NCI-H345 treated with DMSO at 0.1 percent for 48 hours (cell line): ENCODE measurements at regions not wholly inside any gene's neighbourhood (a gene's known extent, or its start where the extent isn't known, plus 50 kb on each side); places are given as distances from the start of the nearest gene placed in this dataset.

Experiments
- DNase-seq: peaks from one replicate; lab custom pipeline; 2025; ENCODE audit not compliant: unreplicated experiment; lab: John Stamatoyannopoulos, UW

DNA sequence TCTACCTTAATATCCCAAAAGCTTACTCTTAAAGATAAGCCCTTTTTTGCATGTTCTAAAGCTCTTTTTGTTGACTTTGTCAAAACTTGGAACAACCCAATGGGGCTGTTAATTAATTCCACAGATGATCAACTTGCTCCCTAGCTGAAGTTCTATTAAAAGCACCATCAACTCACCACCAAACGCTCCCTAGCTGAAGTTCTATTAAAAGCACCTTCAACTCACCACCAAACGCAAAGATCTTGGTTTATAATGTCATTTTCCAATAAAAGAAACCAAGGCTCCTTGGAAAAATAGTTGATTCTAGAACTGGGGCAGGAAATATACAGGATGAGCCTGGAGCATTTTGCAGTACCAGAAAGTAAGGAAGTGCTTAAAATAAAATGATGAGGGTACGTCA, 122.3 kb upstream of the STT3B start:
- DNase-seq = no peak

DNA sequence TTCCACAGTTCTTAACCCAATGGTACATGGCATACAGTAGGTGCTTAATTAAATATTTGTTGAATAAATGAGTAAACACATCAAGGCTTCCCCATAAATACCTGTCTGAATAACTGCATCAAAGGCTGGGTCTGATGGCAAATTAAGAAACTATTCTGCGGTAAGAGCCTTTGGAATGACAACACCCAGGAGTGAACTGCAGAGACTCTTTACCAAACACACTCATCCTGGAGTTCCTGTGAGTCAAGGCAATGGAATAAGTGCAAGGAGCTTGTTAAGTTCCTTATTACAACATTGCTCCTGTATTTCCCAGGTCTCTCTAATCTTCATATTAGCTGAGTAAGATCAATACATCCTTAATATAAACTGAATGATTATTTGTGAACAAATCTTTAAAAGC, 119.9 kb upstream of the STT3B start:
- DNase-seq = no peak

- no peak for DNase-seq
Observed at GRCh38 chr3:31413515-31413914, 119.2 kb upstream of the STT3B start.

GRCh38 chr3:31416980-31417379, 115.7 kb upstream of the STT3B start:
- DNase-seq = no peak

GRCh38 chr3:31417486-31417885, 115.2 kb upstream of the STT3B start:
- no peak for DNase-seq

- no peak for DNase-seq
Observed at GRCh38 chr3:31420311-31420710, 112.4 kb upstream of the STT3B start.

DNA sequence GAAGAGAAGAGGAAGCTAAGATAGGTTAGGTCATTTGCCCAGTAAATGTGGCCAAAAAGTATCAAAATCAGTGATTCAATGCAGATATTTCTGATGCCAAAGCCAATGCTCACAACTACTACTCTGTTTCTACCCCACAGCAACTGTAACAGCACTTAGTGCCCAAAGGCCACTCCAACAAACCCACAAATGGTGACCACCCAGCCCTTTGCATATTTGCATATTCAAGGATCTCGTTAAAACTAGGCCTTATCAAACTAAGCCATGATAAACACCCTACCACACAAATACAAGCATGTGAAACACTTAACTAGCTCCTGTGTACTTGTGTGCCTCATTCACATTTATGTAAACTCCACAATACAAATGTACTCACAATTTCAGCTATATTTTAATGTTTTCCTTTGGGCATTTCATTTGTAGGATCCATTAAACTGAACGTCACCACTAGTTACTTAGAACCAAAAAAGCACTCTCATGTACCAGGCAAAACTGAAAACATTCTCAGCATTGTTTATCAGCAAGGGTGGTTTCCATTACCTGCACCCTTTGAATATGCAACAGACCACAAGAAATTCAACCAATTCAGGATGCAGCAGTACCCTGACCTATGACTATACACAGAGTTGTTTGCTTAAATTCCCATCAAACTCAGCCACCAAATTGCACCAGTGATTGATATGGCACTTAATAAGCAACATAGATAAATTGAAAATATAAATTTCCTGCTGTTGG, 111.2 kb upstream of the STT3B start:
- no peak for DNase-seq

GRCh38 chr3:31422237-31422636, 110.5 kb upstream of the STT3B start:
- no peak for DNase-seq

GRCh38 chr3:31423482-31423881, 109.2 kb upstream of the STT3B start:
- DNase-seq = no peak

GRCh38 chr3:31425401-31425800, 107.3 kb upstream of the STT3B start:
- DNase-seq = no peak

DNA sequence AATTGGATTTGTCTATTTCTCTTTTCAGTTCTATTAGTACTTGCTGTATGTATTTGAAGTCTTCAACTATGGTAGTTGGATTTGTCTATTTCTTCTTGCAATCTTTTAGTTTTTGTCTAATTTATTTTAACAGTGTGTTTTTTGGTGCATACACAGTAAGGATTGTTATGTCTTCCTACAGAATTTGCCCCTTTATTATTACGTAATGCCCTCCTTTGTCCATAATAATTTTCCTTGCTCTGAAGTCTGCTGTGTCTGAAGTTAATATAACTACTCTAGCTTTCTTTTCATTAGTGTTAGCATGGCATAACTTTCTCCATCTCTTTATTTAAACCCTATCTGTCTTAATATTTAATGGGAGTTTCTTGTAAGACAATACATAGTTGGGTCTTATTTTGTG, 105.1 kb upstream of the STT3B start:
- no peak for DNase-seq

DNA sequence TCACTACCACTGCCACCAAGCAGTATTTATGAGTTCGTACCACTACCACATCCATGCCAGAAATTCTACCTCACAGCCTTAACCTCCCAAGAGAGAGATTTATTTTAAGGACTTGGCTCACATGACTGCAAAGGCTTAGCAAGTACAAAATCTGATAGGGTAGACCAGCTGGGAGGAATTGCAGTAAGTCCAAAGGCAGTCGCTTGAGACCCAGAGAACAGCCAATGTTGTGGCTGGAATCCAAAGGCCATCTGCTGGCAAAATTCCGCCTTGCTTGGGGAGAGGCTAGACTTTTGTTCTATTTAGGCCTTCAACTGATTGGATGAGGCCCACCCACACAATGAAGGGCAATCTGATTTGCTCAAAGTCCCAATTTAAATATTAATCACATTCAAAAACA, 101.4 kb upstream of the STT3B start:
- no peak for DNase-seq

DNA sequence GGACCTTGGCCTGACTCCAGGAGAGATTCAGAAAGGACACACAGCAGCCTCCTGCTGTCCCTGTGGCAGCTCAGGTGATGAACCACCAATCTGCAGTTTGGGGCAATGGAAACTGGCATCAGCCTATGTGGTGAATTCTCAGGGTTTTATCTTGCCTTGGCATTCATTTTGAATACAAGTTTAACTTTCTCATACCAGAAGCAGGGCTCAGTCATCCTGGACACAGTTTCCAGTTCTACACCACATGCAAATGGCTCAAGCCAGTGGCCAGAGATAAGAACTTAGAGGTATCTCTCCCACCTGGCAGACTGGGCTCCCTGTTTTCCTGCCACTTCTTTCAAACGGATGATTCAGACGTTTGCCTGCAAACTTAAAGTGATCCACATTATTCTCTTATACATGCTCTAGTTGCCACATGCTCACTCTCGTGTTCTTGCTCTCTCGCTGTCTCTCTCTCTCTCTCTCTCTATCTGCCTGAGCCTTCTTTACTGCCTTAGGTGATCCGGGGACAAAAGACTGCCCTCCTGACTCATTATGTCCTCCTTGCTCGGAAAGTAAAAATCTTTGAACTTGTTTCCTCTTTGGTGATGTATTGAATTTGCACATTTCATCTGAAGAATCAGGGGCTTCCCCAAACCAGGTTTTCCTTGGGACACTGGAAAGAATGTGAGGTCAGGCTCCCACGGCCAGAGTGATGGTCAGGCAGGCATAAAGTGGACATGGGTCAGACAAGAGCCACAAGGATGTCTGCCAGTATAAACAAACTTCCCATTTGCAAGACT, 99.6 kb upstream of the STT3B start:
- no peak for DNase-seq

- no peak for DNase-seq
Observed at GRCh38 chr3:31433679-31433992, 99.1 kb upstream of the STT3B start.

GRCh38 chr3:31434819-31435218, 97.9 kb upstream of the STT3B start:
- DNase-seq = no peak

DNA sequence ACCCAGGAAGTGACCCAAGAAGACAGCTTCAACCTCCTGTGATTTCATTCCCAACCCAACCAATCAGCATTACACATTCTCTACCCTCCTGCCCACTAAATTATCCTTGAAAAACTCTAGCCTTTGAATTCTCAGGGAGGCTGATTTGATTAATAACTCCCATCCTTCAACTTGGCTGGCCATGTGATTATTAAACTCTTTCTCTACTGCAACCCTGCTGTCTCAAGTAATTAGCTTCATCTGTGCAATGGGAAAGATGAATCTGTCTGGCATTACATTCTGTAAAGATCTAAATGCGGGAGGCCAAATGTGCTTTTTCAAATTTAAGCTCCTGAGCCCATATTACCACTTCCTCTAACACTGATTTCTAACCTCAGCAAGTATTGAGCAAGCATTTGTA, 95.9 kb upstream of the STT3B start:
- no peak for DNase-seq

DNA sequence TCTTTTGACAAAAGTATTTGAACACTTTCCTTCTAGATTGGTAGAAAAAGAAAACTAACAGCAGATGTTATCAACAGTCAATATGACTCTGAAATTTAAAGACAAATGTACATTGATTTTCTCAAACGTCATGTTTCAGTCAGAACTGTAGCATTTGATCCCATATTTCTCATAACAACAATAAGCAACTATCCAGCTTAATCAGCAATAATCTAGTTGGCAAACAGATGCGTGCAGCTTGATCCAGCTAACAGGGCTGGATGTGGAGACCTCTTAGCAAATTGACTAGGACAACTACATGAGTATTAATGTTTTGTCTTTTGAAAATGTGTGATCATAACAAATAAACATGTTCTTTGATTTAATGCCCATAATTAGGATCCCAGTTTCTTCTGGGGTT, 94.0 kb upstream of the STT3B start:
- no peak for DNase-seq

- no peak for DNase-seq
Observed at GRCh38 chr3:31439890-31440750, 92.6 kb upstream of the STT3B start.

DNA sequence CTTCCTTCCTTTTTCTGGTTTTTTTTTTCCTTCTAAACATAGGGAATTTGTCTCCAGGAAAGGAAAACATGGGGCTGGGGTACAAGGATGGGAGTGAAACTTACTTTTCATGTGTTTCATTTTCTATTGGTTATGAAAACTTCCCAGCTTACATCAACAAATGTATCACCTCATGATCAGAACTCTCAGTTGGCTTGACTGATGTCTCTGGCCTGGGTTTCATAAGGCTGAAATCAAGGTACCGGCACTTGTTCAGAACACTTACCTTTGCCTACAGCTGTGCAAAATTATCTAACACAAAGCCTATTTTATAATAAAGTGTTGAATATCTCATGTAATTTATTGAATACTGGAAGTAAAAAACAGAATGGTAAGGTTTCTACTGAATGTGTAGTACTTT, 91.8 kb upstream of the STT3B start:
- no peak for DNase-seq

DNA sequence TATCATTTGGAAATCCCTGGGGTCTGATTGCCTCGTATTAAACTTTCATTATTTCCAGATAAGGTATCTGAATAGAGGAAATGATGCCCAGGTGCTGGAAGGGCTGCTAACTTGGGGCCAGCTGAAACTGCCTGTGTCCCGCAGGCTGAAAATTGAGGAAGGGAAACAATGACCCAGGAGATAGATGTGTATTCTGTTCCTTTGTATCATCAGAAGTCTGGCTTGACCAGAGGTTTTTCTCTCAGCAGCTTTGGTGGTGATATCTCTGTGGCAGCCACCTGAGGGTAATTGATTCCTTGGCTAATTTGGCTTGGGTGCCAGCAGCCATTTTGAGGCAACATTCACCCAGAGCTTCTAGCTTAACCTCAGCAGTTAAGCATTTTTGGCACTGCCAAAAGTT, 90.0 kb upstream of the STT3B start:
- DNase-seq = no peak

GRCh38 chr3:31444220-31445142, 88.2 kb upstream of the STT3B start:
- DNase-seq = no peak
